HG03571 (cell line): ENCODE measurements at regions not wholly inside any gene's neighbourhood (a gene's known extent, or its start where the extent isn't known, plus 50 kb on each side); places are given as distances from the start of the nearest gene placed in this dataset.

Experiments used
- ATAC-seq: cut with Tn5 transposase; IDR thresholded peaks from one replicate; pipeline ENCODE4 v1.9.1; 2021; ENCODE audit not compliant: unreplicated experiment

DNA sequence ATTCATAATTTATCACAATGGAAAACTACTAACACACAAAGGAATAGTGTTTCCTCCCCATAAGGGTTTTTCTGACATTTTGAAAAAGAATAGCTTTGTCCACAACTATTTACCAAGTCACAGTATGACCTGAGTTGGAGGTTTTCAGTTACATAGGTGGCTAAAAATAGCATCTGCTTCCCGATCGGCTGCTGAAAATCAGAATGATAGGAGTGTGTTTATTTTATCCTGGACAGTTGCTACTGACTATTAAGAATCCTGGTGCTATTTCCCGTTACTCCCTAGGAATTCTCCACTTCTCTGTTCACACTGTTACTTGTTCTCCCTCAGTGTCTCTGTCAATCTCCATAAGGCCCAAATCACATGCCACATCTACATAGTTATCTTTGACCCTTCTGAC, 353.9 kb upstream of the RARB start:
- no peak for ATAC-seq

DNA sequence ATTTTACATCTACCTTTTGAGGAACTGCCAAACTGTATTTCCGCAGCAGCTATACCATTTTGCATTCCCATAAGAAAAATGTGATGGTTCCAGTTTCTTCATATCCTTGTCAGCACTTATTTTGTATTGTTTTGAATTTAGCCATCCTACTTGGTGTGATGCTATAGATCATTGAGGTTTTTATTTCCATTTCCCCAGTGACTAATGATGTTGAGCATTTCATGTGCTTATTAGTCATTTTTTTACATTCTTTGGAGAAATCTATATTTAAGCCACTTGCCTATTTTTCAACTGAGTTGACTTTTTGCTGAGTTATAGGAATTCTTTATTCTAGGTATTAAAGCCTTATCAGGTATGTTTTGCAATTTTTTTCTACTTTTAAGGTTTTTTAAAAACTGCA, 347.6 kb upstream of the RARB start:
- no peak for ATAC-seq

DNA sequence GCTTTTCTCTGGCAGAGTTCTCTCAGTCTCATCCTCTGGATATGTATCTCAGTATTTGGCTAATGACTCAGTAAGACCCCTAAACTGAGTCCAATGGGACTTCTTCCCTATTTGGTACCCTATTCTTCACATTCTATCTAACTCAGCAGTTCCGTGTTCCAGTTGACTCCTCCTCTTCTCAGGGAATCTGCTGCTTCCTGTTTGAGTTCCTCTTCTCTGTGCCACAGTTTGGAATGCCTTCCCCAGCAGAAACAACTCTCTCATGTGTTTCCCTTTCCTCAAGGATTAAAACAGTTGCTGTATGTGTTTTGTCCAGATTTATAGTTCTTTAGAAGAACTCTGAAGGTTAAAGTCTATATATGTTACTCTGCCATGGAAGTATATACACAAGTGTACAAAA, 344.0 kb upstream of the RARB start:
- ATAC-seq, result no peak

DNA sequence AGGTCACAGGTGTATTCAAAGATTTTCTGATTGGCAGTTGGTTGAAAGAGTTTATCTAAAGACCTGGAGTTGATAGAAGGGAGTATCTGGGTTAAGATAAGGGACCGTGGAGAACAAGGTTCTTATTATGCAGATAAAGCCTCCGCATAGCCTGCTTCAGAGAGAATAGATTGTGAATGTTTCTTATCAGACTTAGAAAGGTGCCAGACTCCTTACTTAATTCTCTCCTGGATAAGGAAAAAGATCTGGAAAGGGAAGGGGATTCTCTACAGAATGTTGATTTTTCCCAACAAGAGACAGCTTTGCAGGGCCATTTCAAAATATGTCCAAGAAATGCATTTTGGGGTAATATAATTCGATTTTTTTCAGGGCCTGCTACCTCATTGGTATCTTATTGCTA, 341.3 kb upstream of the RARB start:
- ATAC-seq, result no peak

DNA sequence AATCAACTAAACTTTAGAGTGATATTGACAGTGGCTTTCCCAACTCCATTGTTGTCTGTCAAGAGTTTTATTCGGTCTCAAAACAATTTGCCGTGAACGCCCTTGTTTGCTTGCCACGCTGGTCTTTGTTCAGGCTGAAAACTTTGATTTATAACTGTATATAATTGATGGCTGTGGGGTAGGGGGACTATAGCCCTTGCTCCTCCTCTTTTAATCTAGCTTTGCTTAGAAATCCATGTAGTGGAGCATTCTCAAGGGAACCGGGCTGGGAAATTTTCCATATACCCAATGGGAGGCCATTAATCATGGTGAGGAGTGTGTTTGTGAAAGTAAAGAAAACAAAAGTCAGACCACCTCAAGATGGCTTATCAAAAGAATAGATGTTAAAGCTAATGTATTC, 339.8 kb upstream of the RARB start:
- ATAC-seq, result no peak

DNA sequence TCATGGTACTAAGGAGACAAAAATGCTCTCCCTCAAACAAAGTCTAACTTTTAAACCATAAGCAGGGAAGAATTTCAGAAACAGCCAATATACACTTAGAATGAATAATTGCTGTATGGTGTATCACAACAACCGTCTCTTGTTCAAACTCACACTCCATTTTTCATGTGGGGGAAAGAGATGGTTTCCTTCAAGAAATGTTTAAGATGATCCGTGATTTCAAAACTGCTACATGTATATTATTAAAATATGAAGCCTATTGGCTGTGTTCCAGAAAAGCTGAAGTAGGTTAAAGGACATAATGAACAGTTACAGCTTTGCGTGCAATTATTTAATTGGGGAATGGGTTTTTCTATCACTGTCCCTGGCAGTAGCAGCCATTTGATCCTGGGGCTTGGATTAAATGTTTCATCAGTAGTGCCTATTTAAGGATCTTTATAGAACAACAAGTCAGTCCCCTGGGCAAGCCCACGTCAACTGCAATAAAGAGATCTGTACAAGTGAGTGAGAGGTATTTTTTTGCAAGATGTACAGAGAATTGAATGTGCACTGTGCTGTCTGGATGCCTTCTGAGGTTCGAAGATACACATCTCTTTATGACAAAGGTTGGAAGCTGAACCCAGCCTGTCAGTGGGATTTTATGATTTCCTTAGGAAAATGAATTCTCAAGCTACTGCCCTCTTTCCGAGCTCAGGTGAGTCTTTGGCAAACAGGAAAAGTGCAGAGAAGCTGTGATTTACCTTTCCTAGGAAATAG, 337.2 kb upstream of the RARB start:
- ATAC-seq, result no peak

DNA sequence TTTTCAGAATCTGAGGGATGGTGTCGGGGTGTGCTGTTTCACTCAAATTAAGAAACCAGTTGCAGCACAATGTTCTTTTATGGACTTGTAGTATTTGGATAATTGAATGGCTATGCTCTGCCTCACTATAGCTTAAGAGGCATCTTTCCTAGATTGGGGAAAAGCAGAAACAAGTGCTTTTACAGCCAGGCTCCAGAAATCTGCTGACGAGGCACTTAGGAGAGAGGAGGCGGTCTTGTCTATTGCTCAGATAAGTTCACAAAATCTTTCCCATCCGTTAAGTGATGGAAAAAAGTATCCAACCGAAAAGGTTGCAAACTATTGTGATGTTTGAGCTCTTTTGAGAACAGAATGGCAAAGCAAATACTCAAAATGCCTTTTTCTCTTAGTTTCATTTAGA, 336.1 kb upstream of the RARB start:
- no peak for ATAC-seq

DNA sequence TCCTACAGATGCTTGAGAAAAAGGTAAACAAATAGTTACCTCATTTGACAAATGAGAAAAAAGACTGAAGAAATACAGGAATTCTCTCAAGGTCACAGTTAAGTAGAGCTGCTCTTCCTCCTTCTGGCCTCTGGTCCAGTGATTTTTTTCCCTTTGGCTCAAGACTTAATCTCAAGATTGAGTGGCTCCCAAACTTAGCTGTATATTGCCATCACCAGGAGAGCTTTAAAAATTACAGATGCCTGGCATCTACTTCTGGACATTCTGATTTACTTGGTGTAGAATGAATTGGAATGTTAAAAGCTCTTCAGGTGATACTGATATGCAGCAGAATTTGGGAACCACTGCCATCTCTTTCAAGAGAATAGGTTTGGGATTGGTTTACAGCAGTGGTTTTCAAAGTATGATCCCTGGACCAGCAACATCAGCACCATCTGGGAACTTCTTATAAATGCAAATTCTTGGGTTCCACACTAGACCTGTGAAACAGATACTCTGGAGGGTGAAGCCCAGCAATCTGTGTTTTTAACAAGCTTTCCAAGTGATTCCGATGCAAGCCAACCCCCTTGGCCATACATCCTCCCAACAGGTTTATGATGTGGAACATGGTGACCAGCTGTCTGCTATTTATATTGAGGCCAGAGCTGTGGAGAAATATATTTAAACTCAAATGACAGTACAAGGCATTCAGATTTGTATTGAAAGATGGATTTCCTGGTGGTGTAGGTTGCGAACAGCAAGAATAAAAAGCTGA, 333.0 kb upstream of the RARB start:
- ATAC-seq, result no peak

DNA sequence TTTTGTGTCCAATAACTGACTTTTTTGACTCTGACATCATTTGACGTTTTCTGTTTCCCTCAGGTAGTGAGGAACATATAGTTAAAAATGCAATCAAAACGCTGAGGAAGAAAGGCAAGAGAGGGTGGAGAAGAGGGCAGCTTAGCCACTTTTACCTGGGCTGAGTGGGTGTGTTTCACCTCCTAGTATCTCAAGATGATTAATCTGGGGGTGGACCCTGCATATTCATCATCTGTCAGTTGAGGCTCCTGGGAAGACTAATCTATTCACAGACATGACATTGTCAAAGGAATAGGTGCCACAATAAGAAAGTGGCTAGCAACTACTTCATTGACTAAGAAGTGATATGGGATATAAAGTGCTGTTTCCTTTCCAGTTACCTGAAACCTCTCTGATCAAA, 331.5 kb upstream of the RARB start:
- ATAC-seq, result no peak

DNA sequence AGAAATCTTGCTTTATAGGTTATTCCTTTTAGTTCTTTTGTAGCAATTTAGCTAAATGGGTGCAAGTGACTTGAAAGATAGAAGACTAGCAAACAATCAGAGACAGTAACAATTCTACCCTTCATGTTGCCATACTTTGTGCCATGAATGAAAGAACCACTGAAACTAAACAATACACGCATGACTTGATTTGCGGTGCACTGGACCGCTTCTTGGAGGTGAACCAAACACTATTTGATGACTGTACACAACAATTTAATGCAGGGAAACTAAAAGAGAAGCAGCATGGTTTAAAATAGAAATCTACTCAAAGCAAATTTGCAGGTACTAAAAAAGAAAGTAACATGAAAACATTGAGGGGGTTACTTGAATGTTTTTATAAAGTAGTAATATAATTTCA, 331.0 kb upstream of the RARB start:
- ATAC-seq, result no peak

DNA sequence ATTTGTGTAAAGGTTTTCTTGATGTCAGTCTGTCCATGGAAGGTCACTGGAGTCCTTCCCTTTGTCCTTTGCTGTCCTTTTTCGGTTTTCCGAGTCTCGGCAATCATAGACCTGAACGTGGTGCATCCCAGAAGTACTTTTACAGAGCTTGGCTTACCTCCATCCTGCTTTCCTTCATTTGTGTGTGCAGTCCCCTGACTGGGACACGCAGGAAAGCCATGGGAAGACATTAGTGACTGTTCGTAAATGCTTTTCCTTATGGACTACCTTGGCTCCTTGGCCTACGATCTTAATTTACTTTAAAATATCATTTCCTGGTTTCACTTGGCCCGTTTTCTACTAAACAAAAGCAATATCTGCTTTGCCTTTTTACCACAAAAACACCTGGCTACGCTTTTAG, 328.4 kb upstream of the RARB start:
- ATAC-seq, result no peak

DNA sequence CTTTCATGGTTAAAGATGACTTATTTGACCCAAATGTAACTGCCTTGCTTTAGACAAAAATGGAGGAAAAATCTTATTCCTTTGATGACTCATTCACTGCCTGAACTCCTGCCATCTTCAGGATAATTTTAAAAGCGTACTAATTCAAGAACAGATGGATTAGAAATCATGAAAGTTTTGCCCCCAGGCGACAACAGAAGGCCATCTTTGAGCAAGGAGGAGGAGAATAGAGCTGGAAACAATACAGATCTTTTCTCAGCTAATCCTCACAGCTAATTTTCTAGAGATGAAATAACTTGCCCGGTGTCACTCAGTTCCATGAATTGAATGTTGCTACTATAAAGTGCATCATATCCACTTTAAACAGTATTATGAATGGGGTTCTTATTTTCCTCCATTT, 324.7 kb upstream of the RARB start:
- ATAC-seq, result no peak

DNA sequence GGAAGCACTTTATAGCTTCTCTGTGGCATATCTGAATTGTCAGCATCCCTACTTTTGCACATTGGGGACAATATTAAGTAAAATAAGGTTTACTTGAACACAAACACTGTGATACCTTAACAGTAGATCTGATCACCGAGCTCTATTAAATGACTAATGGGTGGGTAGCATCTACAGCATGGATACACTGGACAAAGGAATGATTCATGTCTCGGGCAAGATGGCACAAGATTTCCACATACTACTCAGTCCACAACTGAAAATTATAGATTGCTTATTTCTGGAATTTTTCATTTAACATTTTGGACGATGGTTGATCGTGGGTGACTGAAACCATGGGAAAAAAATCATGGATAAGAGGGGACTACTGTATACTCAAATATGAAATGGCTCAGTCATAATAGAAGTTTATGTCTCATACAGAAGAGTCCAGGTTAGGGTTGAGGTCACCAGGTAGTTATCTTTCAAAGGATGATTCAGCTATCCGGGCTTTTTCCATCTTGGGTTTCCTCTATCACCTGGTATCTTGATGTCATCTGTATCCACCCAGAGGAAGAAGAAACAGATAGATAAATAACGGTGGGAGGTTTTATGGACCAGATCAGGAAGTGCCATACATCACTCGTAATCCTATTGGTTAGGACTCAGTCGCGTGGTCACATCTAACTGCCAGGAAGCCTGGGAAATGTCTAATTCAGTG, 320.0 kb upstream of the RARB start:
- no peak for ATAC-seq

DNA sequence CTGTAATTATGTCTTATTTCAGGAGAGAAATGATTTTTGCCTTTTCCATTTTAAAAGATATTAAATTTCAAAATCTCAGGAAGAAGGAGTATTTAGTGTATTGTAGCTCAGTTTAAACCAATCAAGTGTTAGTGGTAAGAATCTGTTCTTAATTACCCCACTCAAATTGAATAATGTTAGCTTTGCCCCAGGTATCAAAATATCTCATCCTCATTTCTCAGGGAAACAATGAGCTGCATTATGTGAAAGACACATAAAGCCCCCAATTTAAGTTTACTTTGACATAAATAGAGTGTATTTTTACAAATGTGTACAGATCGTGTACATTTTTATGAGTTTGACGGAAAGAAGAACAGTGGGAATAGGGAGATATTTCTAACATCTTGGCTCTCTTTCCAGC, 317.4 kb upstream of the RARB start:
- ATAC-seq, result no peak

DNA sequence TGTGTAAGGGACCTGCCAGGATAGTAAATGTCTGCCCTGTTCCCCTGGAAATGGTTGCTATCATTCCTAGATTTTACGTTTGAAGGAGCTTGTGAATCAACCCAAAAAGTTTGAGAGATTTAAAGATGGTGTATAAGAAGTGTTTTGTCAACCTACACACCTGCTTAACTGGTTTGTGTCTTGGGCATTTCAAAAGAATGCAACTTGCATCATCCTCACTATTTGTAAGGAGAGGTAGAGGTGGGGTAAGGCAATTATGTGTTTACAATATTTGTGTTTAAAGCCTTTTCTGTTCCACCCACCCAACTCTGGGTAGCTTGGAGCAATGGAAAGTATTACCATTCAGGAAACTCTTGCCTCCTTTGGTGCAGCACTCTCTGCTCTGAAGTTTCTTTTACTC, 314.2 kb upstream of the RARB start:
- no peak for ATAC-seq

DNA sequence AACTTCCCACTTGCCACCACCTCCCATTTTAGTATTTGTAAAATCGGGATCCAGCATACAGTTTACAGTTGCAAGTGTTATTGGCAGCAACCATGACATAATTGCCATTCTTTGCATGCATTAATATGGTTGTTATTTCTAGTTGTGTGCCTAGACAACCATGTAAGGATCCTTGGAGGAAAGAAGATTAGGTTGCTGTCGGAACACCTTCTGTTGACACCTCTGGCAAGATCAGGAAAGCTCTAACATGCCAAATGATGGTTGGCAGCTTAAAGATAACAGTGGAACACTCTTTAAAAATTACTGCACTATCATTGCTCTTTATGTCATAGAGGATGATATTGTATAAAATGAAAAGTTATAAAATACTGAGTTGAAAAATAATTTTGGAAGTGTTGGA, 313.5 kb upstream of the RARB start:
- no peak for ATAC-seq

DNA sequence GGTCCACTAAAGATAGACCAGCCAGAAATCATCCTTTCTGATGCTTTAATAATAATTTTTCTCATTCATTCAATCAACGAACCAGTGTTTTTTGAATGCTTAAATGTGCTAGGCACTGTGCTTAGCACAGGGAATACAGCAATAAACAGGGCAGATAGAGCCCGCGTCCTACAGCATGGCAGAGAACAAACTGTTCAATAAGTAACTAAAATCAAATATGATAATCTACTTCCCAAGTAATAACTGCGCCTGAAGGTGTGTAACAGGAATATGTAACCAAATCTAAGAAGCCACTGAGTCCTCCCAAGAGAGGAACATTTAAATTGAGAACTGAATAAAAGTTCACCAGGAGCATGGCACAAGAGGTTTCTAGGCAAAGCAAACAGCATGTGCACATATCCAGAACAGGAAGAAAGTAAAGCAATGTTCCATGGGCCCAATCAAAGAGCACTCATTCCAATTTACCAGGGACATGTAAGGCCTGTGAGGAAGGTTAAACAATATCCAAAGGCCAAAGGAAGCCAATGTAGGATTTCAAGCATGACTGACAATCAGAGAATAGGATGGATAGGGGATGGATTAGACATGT, 311.0 kb upstream of the RARB start:
- no peak for ATAC-seq

DNA sequence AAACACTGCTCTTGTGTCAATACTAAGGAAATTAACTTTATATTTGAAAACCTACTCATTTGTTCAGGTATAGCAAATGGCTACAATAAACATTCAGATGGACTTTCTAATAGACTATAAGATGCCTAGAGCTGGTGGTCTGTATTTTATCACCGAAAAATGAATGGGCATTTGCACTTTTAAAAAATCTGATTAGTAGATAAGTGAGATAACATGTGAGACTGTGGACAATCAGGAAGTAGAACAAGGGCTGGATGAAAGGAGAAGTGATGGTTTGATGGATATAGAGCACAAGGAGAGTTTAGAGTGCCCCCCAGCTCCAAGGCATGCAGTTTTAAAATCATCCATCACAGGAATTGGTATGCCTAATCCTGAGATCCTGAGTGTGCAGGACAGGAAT, 308.4 kb upstream of the RARB start:
- ATAC-seq, result no peak

DNA sequence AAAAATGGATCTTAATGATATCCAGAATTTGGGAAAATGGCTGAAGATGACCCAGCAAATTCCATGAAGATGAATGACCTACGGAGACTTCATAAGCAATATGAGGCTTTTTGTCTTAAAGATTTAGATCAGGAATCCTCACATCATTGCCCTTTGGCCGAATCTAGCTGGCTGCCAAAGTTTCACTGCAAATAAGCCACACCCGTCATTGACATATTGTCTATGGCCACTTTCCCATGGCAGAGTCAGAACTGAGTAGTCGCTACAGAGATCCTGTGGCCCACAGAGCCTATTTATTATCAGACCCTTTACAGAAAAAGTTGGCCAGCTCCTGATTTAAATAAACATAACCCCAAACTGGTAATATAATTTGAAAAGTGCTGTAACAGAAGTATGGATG, 307.4 kb upstream of the RARB start:
- ATAC-seq, result no peak

DNA sequence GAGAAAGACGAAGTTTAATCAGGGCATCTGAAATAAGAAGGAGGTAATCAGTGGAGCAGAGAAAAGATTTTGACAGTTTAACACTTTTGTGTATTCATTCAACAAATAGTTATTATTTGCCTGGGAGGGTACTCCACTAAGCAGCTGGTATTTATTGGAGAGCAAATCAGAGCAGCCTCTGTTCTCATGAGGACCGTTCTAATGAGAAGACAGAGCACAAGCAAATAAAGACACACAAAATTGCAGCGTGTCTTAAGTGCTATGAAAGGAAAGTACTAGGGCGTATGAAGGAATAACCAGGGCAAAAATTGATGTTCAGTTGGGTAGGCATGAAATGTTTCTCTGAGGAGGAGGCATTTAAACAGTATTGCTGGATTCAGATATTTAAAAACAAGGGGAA, 302.9 kb upstream of the RARB start:
- ATAC-seq, result no peak

DNA sequence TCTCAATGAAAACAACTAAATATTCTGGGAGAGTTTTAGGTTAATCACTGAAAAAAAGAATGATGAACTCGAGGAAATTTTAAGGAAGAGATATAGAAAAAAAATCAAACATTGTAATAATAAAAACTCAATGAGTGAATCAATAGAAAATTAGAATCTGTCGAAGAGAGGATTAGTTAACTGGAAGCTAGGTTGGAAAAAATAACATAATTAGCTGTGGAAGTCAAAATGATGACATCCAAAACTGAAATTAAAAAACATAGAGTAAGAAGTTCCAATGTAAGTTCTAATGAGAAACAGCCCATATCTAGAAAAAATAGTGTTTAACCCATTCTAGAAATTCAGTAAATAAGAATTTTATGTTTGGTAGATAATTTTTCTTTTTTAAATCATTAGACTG, 299.3 kb upstream of the RARB start:
- ATAC-seq, result no peak
